Bronchial epithelial cell (primary cell): ENCODE measurements at regions not wholly inside any gene's neighbourhood (a gene's known extent, or its start where the extent isn't known, plus 50 kb on each side); places are given as distances from the start of the nearest gene placed in this dataset.

ENCODE experiments used
- DNase-seq: peaks from one replicate; pipeline ENCODE4 v3.0.0-alpha.2; 2010; ENCODE audit warnings: low read depth
- FAIRE-seq: peaks from 2 replicates; lab custom pipeline; 2011; peaks lifted over from hg19 to GRCh38; lab: Jason Lieb, UNC
- H3K27me3 ChIP-seq: 2 replicates; pipeline ENCODE4 v1.5.1; 2011; ENCODE audit warnings: low read length; ENCODE audit not compliant: control insufficient read depth, insufficient read depth
- H3K36me3 ChIP-seq: 2 replicates; pipeline ENCODE4 v1.5.1; 2011; ENCODE audit warnings: low read length; ENCODE audit not compliant: control insufficient read depth, insufficient read depth
- H3K4me3 ChIP-seq: 2 replicates; pipeline ENCODE4 v1.5.1; 2011; ENCODE audit warnings: mild to moderate bottlenecking, low read depth, low read length, control low read depth
- TF ChIP-seq, protein P1 (sequence below): IDR thresholded peaks from 2 replicates; pipeline ENCODE4 v1.5.1; 2011; ENCODE audit warnings: mild to moderate bottlenecking, moderate library complexity, low read length, control low read depth, inconsistent platforms; ENCODE audit not compliant: insufficient read depth, severe bottlenecking

DNA sequence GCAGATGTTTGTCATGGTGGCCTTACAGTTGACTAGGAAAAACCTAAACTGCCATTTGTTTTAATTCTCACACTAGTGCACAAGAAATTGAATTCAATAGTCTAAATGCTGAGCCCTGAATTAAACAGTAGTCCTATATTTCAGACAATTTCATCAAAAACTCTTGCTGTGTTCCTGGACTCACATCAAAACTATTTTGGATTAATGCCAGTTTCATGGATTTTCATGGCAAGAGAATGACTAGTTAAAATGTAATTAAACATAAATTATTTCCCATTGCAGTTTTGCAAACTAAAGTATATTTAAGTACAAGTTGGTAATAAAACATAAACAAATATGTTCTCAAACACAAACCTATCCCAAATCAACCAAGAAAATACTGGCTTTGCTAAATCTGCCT lies 468.0 kb upstream of the PRICKLE1 start:
- FAIRE-seq, result no peak
- no peaks in the 10 kb centered on the region for H3K36me3 ChIP-seq
- H3K4me3 ChIP-seq, result no peak overlapping the region
- DNase-seq, result peak; percentile 32
- no peaks in the 10 kb centered on the region for H3K27me3 ChIP-seq
- TF ChIP-seq, protein P1, sequence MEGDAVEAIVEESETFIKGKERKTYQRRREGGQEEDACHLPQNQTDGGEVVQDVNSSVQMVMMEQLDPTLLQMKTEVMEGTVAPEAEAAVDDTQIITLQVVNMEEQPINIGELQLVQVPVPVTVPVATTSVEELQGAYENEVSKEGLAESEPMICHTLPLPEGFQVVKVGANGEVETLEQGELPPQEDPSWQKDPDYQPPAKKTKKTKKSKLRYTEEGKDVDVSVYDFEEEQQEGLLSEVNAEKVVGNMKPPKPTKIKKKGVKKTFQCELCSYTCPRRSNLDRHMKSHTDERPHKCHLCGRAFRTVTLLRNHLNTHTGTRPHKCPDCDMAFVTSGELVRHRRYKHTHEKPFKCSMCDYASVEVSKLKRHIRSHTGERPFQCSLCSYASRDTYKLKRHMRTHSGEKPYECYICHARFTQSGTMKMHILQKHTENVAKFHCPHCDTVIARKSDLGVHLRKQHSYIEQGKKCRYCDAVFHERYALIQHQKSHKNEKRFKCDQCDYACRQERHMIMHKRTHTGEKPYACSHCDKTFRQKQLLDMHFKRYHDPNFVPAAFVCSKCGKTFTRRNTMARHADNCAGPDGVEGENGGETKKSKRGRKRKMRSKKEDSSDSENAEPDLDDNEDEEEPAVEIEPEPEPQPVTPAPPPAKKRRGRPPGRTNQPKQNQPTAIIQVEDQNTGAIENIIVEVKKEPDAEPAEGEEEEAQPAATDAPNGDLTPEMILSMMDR, result no peak

DNA sequence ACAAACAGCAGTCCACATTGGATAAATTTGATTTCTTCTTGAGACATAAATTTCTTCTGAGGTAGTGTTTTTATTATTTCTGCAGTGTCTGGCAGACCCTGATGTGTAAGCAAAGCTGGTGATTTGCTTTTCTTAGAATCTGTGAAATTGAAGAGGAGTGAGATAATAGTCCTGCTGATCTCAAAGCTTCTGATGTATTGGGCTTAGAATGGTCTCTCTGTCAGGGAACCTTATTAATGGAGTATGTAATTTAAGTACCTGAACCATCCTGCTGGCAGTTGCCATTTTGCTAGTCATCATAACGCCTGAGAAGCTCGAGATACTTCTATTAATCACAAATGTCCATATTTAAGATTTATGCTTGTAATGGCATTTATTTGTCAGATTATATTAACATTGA lies 464.5 kb upstream of the PRICKLE1 start:
- FAIRE-seq, result no peak
- Histone ChIP-seq H3K36me3 (no peaks in the 10 kb centered on the region), H3K27me3 (no peaks in the 10 kb centered on the region)

DNA sequence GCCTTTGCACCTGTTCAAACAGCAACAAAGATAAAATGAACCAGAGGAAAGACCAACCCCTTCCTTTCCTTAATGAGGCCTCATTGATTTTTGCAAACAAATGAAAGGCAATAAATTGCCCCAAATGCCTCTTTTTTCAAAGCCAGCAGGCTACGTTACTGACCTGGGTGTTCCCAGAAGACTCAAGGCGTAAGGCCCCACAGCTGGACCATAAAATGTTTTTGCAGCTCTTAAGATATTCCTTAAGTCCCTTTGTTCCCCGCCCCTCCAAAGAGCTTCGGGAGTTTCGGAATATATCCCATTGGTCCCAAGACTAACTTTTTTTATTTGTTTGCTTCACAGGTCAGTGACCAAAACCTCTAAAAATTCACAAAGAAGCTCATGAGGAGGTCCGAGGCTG lies 462.9 kb upstream of the PRICKLE1 start:
- FAIRE-seq (no peak), DNase-seq (no peak)
- Histone ChIP-seq H3K36me3 (no peaks in the 10 kb centered on the region), H3K4me3 (no peak overlapping the region), H3K27me3 (no peaks in the 10 kb centered on the region)
- TF ChIP-seq, protein P1, result no peak

More for the DNA sequence above, 464.5 kb upstream of the PRICKLE1 start:
- no peak for DNase-seq
- TF ChIP-seq, protein P1, result no peak
- H3K4me3 ChIP-seq, result no peak overlapping the region

DNA sequence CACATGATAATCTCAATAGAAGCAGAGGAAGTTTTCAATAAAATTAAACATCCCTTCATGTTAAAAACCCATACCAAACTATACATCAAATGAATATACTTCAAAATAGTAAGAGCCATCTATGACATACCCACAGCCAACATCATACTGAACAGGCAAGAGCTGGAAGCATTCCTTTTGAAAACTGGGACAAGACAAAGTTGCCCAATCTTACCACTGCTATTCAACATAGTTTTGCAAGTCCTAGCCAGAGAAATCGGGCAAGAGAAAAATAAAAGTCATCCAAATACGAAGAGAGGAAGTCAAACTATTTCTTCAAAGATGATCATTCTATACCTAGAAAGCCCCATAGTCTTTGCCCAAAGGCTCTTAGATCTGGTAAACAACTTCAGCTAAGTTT lies 454.7 kb upstream of the PRICKLE1 start:
- H3K4me3 ChIP-seq, result no peak overlapping the region
- TF ChIP-seq, protein P1, result no peak
- FAIRE-seq (no peak), DNase-seq (no peak)
- H3K27me3 ChIP-seq, result no peaks in the 10 kb centered on the region
- no peaks in the 10 kb centered on the region for H3K36me3 ChIP-seq

DNA sequence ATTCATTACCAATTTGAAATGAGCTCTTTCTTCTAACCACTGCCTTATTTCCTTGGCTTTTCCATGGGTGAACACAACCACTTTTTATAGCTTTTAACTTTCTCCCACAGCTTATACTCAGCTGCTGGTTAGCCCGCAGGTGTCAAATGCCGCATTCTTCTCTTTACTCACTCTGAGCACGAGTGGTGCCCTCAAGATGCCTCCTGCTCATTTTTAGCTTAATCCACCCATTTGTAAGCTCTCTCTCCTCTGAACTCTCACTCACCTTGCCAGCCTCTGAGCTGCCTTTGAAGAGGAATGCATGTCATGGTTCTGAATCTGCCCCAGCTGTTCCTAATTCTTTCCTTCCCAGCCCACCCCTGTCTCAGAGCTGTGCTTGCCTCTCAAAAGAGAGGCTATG lies 449.4 kb upstream of the PRICKLE1 start:
- Histone ChIP-seq H3K27me3 (no peaks in the 10 kb centered on the region), H3K36me3 (no peaks in the 10 kb centered on the region), H3K4me3 (no peak overlapping the region)
- TF ChIP-seq, protein P1, result no peak
- FAIRE-seq, result no peak
- no peak for DNase-seq

DNA sequence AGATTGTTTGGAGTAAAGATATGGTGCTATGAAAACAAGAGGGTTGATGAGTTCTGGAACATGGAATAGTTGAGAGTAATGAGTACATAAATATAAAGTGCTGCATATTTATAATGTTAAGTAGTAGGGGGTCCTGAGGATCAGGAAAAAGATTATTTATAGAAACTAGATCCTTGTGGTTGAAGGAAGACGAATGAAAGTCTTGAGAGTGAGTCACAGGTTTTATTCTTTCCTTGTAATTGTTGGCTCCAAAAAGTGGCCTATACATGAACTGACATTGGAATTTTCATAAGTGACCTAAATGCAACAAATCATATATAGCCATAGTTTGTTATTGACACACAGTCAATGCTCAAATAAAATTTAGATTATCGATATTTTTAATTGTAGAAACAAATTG lies 440.4 kb upstream of the PRICKLE1 start:
- no peaks in the 10 kb centered on the region for H3K27me3 ChIP-seq
- FAIRE-seq, result no peak
- DNase-seq, result no peak
- no peak overlapping the region for H3K4me3 ChIP-seq
- TF ChIP-seq, protein P1, result no peak
- no peaks in the 10 kb centered on the region for H3K36me3 ChIP-seq
